HAP-1 (cell line): ENCODE measurements at regions not wholly inside any gene's neighbourhood (a gene's known extent, or its start where the extent isn't known, plus 50 kb on each side); places are given as distances from the start of the nearest gene placed in this dataset.

Experiments
- DNase-seq, 2 experiments: peaks; one replicate each; pipeline ENCODE4 v3.0.0-alpha.2; 2016 to 2020; ENCODE audit warnings: low spot score in 2 of 2
- H3K27me3 ChIP-seq: fragments of 250-450 bp; sonication (Bioruptor Pico); 2 replicates; pipeline ENCODE4 v1.5.1; 2020; ENCODE audit warnings: low read depth, mild to moderate bottlenecking, moderate library complexity
- H3K36me3 ChIP-seq: fragments of 250-450 bp; sonication (Bioruptor Pico); replicated peaks from 2 replicates; pipeline ENCODE4 v1.5.1; 2020; ENCODE audit warnings: mild to moderate bottlenecking
- H3K4me1 ChIP-seq: fragments of 250-450 bp; sonication (Bioruptor Pico); 2 replicates; pipeline ENCODE4 v1.5.1; 2020; ENCODE audit warnings: mild to moderate bottlenecking
- H3K4me3 ChIP-seq: fragments of 250-450 bp; sonication (Bioruptor Pico); 2 replicates; pipeline ENCODE4 v1.5.1; 2020; ENCODE audit warnings: mild to moderate bottlenecking, moderate library complexity
- H3K9me3 ChIP-seq: fragments of 250-450 bp; sonication (Bioruptor Pico); 2 replicates; pipeline ENCODE4 v1.5.1; 2020; ENCODE audit warnings: mild to moderate bottlenecking, moderate library complexity
- in situ Hi-C: fragments of 300-500 bp; cut with MboI; formaldehyde crosslinking; loops from 3 replicates; pipeline ENCODE4 v1.14.3; 2020; ENCODE audit warnings: low sequenced_read_pairs, inconsistent platforms, mixed read lengths

GRCh38 chr9:86773422-86773945 lies 173.8 kb downstream of the GAS1 start:
- no peak for DNase-seq
- in situ Hi-C loops: no loop called here
- no peaks in the 10 kb centered on the region for H3K4me1 ChIP-seq
- H3K9me3 ChIP-seq: no peaks in the 10 kb centered on the region
- no peaks in the 10 kb centered on the region for H3K36me3 ChIP-seq
- H3K27me3 ChIP-seq: no peaks in the 10 kb centered on the region
- H3K4me3 ChIP-seq: no peak overlapping the region

GRCh38 chr9:86772635-86772993 lies 174.7 kb downstream of the GAS1 start:
- in situ Hi-C loops: no loop called here
- H3K4me1 ChIP-seq: no peaks in the 10 kb centered on the region
- no peak for DNase-seq
- no peaks in the 10 kb centered on the region for H3K9me3 ChIP-seq
- H3K27me3 ChIP-seq: no peaks in the 10 kb centered on the region
- no peaks in the 10 kb centered on the region for H3K36me3 ChIP-seq
- no peak overlapping the region for H3K4me3 ChIP-seq

GRCh38 chr9:86771941-86772634 lies 175.2 kb downstream of the GAS1 start:
- in situ Hi-C loops: no loop called here
- no peaks in the 10 kb centered on the region for H3K27me3 ChIP-seq
- no peak overlapping the region for H3K4me3 ChIP-seq
- no peak for DNase-seq
- no peaks in the 10 kb centered on the region for H3K4me1 ChIP-seq
- no peaks in the 10 kb centered on the region for H3K36me3 ChIP-seq
- H3K9me3 ChIP-seq: no peaks in the 10 kb centered on the region

GRCh38 chr9:86771420-86771819 lies 175.9 kb downstream of the GAS1 start:
- H3K9me3 ChIP-seq: no peaks in the 10 kb centered on the region
- no peak overlapping the region for H3K4me3 ChIP-seq
- no peak for DNase-seq
- H3K36me3 ChIP-seq: no peaks in the 10 kb centered on the region
- no peaks in the 10 kb centered on the region for H3K4me1 ChIP-seq
- no peaks in the 10 kb centered on the region for H3K27me3 ChIP-seq
- in situ Hi-C loops: no loop called here

GRCh38 chr9:86768709-86769108 lies 178.6 kb downstream of the GAS1 start:
- H3K4me1 ChIP-seq: no peaks in the 10 kb centered on the region
- no peaks in the 10 kb centered on the region for H3K36me3 ChIP-seq
- no peaks in the 10 kb centered on the region for H3K9me3 ChIP-seq
- no peaks in the 10 kb centered on the region for H3K27me3 ChIP-seq
- in situ Hi-C loops: no loop called here
- no peak overlapping the region for H3K4me3 ChIP-seq
- DNase-seq: no peak

- no peak for DNase-seq
- Histone ChIP-seq H3K27me3 (no peaks in the 10 kb centered on the region), H3K36me3 (no peaks in the 10 kb centered on the region), H3K9me3 (no peaks in the 10 kb centered on the region), H3K4me1 (no peaks in the 10 kb centered on the region), H3K4me3 (no peak overlapping the region)
- in situ Hi-C loops: no loop called here
Observed at GRCh38 chr9:86768020-86768419, 179.3 kb downstream of the GAS1 start.

- H3K4me1 ChIP-seq: no peaks in the 10 kb centered on the region
- no peaks in the 10 kb centered on the region for H3K27me3 ChIP-seq
- H3K9me3 ChIP-seq: no peaks in the 10 kb centered on the region
- H3K36me3 ChIP-seq: no peaks in the 10 kb centered on the region
- no peak for DNase-seq
- in situ Hi-C loops: no loop called here
- H3K4me3 ChIP-seq: no peak overlapping the region
Observed at GRCh38 chr9:86767373-86767772, 179.9 kb downstream of the GAS1 start.

- no peak overlapping the region for H3K4me3 ChIP-seq
- H3K27me3 ChIP-seq: no peaks in the 10 kb centered on the region
- DNase-seq: no peak
- in situ Hi-C loops: no loop called here
- no peaks in the 10 kb centered on the region for H3K4me1 ChIP-seq
- H3K36me3 ChIP-seq: no peaks in the 10 kb centered on the region
- no peaks in the 10 kb centered on the region for H3K9me3 ChIP-seq
Observed at GRCh38 chr9:86766912-86767311, 180.4 kb downstream of the GAS1 start.

GRCh38 chr9:86766511-86766910 lies 180.8 kb downstream of the GAS1 start:
- in situ Hi-C loops: no loop called here
- no peaks in the 10 kb centered on the region for H3K9me3 ChIP-seq
- no peaks in the 10 kb centered on the region for H3K4me1 ChIP-seq
- no peak overlapping the region for H3K4me3 ChIP-seq
- DNase-seq: no peak
- H3K27me3 ChIP-seq: no peaks in the 10 kb centered on the region
- H3K36me3 ChIP-seq: no peaks in the 10 kb centered on the region

- H3K9me3 ChIP-seq: no peaks in the 10 kb centered on the region
- no peak overlapping the region for H3K4me3 ChIP-seq
- no peaks in the 10 kb centered on the region for H3K36me3 ChIP-seq
- no peaks in the 10 kb centered on the region for H3K27me3 ChIP-seq
- in situ Hi-C loops: no loop called here
- no peaks in the 10 kb centered on the region for H3K4me1 ChIP-seq
- DNase-seq: no peak
Observed at GRCh38 chr9:86765746-86766430, 181.4 kb downstream of the GAS1 start.

GRCh38 chr9:86764671-86765343 lies 182.5 kb downstream of the GAS1 start:
- in situ Hi-C loops: no loop called here
- H3K9me3 ChIP-seq: no peaks in the 10 kb centered on the region
- no peaks in the 10 kb centered on the region for H3K36me3 ChIP-seq
- H3K4me1 ChIP-seq: no peaks in the 10 kb centered on the region
- no peak for DNase-seq
- no peaks in the 10 kb centered on the region for H3K27me3 ChIP-seq
- no peak overlapping the region for H3K4me3 ChIP-seq

- H3K36me3 ChIP-seq: no peaks in the 10 kb centered on the region
- DNase-seq: no peak
- no peaks in the 10 kb centered on the region for H3K27me3 ChIP-seq
- no peak overlapping the region for H3K4me3 ChIP-seq
- H3K9me3 ChIP-seq: no peaks in the 10 kb centered on the region
- H3K4me1 ChIP-seq: no peaks in the 10 kb centered on the region
- in situ Hi-C loops: no loop called here
Observed at GRCh38 chr9:86764221-86764624, 183.1 kb downstream of the GAS1 start.

GRCh38 chr9:86763791-86764190 lies 183.5 kb downstream of the GAS1 start:
- Histone ChIP-seq H3K9me3 (no peaks in the 10 kb centered on the region), H3K4me1 (no peaks in the 10 kb centered on the region), H3K4me3 (no peak overlapping the region), H3K27me3 (no peaks in the 10 kb centered on the region), H3K36me3 (no peaks in the 10 kb centered on the region)
- DNase-seq: no peak
- in situ Hi-C loops: no loop called here

- no peaks in the 10 kb centered on the region for H3K9me3 ChIP-seq
- no peak overlapping the region for H3K4me3 ChIP-seq
- DNase-seq: no peak
- in situ Hi-C loops: no loop called here
- no peaks in the 10 kb centered on the region for H3K27me3 ChIP-seq
- no peaks in the 10 kb centered on the region for H3K36me3 ChIP-seq
- no peaks in the 10 kb centered on the region for H3K4me1 ChIP-seq
Observed at GRCh38 chr9:86757382-86757720, 190.0 kb downstream of the GAS1 start.
